ENCODE measurements at regions not wholly inside any gene's neighbourhood (a gene's known extent, or its start where the extent isn't known, plus 50 kb on each side); places are given as distances from the start of the nearest gene placed in this dataset.

GRCh38 chr1:193631306-193631705 lies 444.9 kb upstream of the B3GALT2 start:
- no peak for TF ChIP-seq POLR2AphosphoS5 (IDR thresholded peaks at IDR 0.05; ENCODE audit: low read depth, low read length)
- TF ChIP-seq REST (IDR thresholded peaks at IDR 0.05; ENCODE audit: insufficient read depth in 1 of 2, low read depth in 2 of 2, low read length in 2 of 2) = no peak
